ENCODE measurements at regions not wholly inside any gene's neighbourhood (a gene's known extent, or its start where the extent isn't known, plus 50 kb on each side); places are given as distances from the start of the nearest gene placed in this dataset.
"Not testable (repeated sequence)": the region's sequence is repeated elsewhere in the genome, so short reads cannot be mapped to it uniquely, and the experiment has no call there.

- no peaks in the 10 kb centered on the region for H3K36me3 Mint-ChIP-seq (ENCODE audit: low read depth)
- H3K27me3 Mint-ChIP-seq, result no peaks in the 10 kb centered on the region
- H3K4me3 Mint-ChIP-seq, result no peak overlapping the region
- H3K27ac Mint-ChIP-seq, result no peak overlapping the region
- DNase-seq, result no peak
- no peaks in the 10 kb centered on the region for H3K4me1 Mint-ChIP-seq (ENCODE audit: low read depth)
- H3K9me3 Mint-ChIP-seq, result no peaks in the 10 kb centered on the region
Measured at GRCh38 chr9:78893774-78894401, 597.0 kb downstream of the PSAT1 start.

- Mint-ChIP-seq H3K9me3 (no peaks in the 10 kb centered on the region), H3K36me3 (ENCODE audit: low read depth) (no peaks in the 10 kb centered on the region), H3K27me3 (no peaks in the 10 kb centered on the region), H3K4me3 (no peak overlapping the region), H3K27ac (no peak overlapping the region), H3K4me1 (ENCODE audit: low read depth) (no peaks in the 10 kb centered on the region)
- no peak for DNase-seq
Measured at GRCh38 chr9:78896479-78896878, 599.6 kb downstream of the PSAT1 start.

GRCh38 chr9:78898234-78898633 lies 601.3 kb downstream of the PSAT1 start:
- Mint-ChIP-seq H3K9me3 (no peaks in the 10 kb centered on the region), H3K27ac (no peak overlapping the region), H3K36me3 (ENCODE audit: low read depth) (no peaks in the 10 kb centered on the region), H3K27me3 (no peaks in the 10 kb centered on the region), H3K4me1 (ENCODE audit: low read depth) (no peaks in the 10 kb centered on the region), H3K4me3 (no peak overlapping the region)
- DNase-seq, result no peak

GRCh38 chr9:78899006-78899405 lies 602.1 kb downstream of the PSAT1 start:
- Mint-ChIP-seq H3K4me1 (ENCODE audit: low read depth) (no peaks in the 10 kb centered on the region), H3K36me3 (ENCODE audit: low read depth) (no peaks in the 10 kb centered on the region), H3K27me3 (no peaks in the 10 kb centered on the region), H3K27ac (no peak overlapping the region), H3K4me3 (no peak overlapping the region), H3K9me3 (peaks cover 2% of the 10 kb centered on the region)
- no peak for DNase-seq

- Mint-ChIP-seq H3K27ac (no peak overlapping the region), H3K27me3 (no peaks in the 10 kb centered on the region), H3K9me3 (peaks cover 2% of the 10 kb centered on the region), H3K36me3 (ENCODE audit: low read depth) (no peaks in the 10 kb centered on the region), H3K4me3 (no peak overlapping the region), H3K4me1 (ENCODE audit: low read depth) (no peaks in the 10 kb centered on the region)
- DNase-seq, result no peak
Measured at GRCh38 chr9:78900500-78900899, 603.6 kb downstream of the PSAT1 start.

- H3K4me1 Mint-ChIP-seq (ENCODE audit: low read depth), result no peaks in the 10 kb centered on the region
- no peak overlapping the region for H3K4me3 Mint-ChIP-seq
- H3K36me3 Mint-ChIP-seq (ENCODE audit: low read depth), result no peaks in the 10 kb centered on the region
- H3K27ac Mint-ChIP-seq, result no peak overlapping the region
- H3K27me3 Mint-ChIP-seq, result no peaks in the 10 kb centered on the region
- peaks cover 2% of the 10 kb centered on the region for H3K9me3 Mint-ChIP-seq
- DNase-seq, result no peak
Measured at GRCh38 chr9:78902051-78902450, 605.1 kb downstream of the PSAT1 start.

GRCh38 chr9:78903581-78903980 lies 606.7 kb downstream of the PSAT1 start:
- Mint-ChIP-seq H3K4me1 (ENCODE audit: low read depth) (no peaks in the 10 kb centered on the region), H3K27me3 (no peaks in the 10 kb centered on the region), H3K4me3 (no peak overlapping the region), H3K36me3 (ENCODE audit: low read depth) (no peaks in the 10 kb centered on the region), H3K27ac (no peak overlapping the region), H3K9me3 (peaks cover 4% of the 10 kb centered on the region)
- no peak for DNase-seq

GRCh38 chr9:78904686-78905085 lies 607.8 kb downstream of the PSAT1 start:
- Mint-ChIP-seq H3K9me3 (peaks cover 6% of the 10 kb centered on the region), H3K4me1 (ENCODE audit: low read depth) (no peaks in the 10 kb centered on the region), H3K27me3 (no peaks in the 10 kb centered on the region), H3K36me3 (ENCODE audit: low read depth) (no peaks in the 10 kb centered on the region), H3K27ac (no peak overlapping the region), H3K4me3 (no peak overlapping the region)
- DNase-seq, result no peak

GRCh38 chr9:78905387-78905786 lies 608.5 kb downstream of the PSAT1 start:
- Mint-ChIP-seq H3K4me3 (no peak overlapping the region), H3K9me3 (peaks cover 6% of the 10 kb centered on the region), H3K27ac (no peak overlapping the region), H3K27me3 (no peaks in the 10 kb centered on the region), H3K36me3 (ENCODE audit: low read depth) (no peaks in the 10 kb centered on the region), H3K4me1 (ENCODE audit: low read depth) (no peaks in the 10 kb centered on the region)
- no peak for DNase-seq

GRCh38 chr9:78905986-78906755 lies 609.2 kb downstream of the PSAT1 start:
- Mint-ChIP-seq H3K4me3 (no peak overlapping the region), H3K36me3 (ENCODE audit: low read depth) (no peaks in the 10 kb centered on the region)

GRCh38 chr9:78909566-78909965 lies 612.6 kb downstream of the PSAT1 start:
- H3K27ac Mint-ChIP-seq, result no peak overlapping the region
- no peak overlapping the region for H3K4me3 Mint-ChIP-seq
- no peaks in the 10 kb centered on the region for H3K36me3 Mint-ChIP-seq (ENCODE audit: low read depth)
- H3K27me3 Mint-ChIP-seq, result no peaks in the 10 kb centered on the region
- no peak for DNase-seq
- H3K9me3 Mint-ChIP-seq, result peaks cover 4% of the 10 kb centered on the region
- no peaks in the 10 kb centered on the region for H3K4me1 Mint-ChIP-seq (ENCODE audit: low read depth)

More at GRCh38 chr9:78905986-78906755, 609.2 kb downstream of the PSAT1 start:
- H3K9me3 Mint-ChIP-seq, result peaks cover 6% of the 10 kb centered on the region
- no peaks in the 10 kb centered on the region for H3K27me3 Mint-ChIP-seq
- no peak overlapping the region for H3K27ac Mint-ChIP-seq
- H3K4me1 Mint-ChIP-seq (ENCODE audit: low read depth), result no peaks in the 10 kb centered on the region
- DNase-seq, result no peak

GRCh38 chr9:78916884-78917283 lies 620.0 kb downstream of the PSAT1 start:
- H3K27ac Mint-ChIP-seq; H3K36me3 Mint-ChIP-seq (ENCODE audit: low read depth); H3K27me3 Mint-ChIP-seq; H3K9me3 Mint-ChIP-seq; DNase-seq; H3K4me1 Mint-ChIP-seq (ENCODE audit: low read depth); H3K4me3 Mint-ChIP-seq: not testable (repeated sequence)

GRCh38 chr9:78918976-78919375 lies 622.1 kb downstream of the PSAT1 start:
- H3K27me3 Mint-ChIP-seq, result no peaks in the 10 kb centered on the region
- no peak overlapping the region for H3K4me3 Mint-ChIP-seq
- H3K4me1 Mint-ChIP-seq (ENCODE audit: low read depth), result no peaks in the 10 kb centered on the region
- H3K9me3 Mint-ChIP-seq, result peaks cover 8% of the 10 kb centered on the region
- no peak overlapping the region for H3K27ac Mint-ChIP-seq
- DNase-seq, result no peak
- H3K36me3 Mint-ChIP-seq (ENCODE audit: low read depth), result no peaks in the 10 kb centered on the region

- H3K36me3 Mint-ChIP-seq (ENCODE audit: low read depth), result no peaks in the 10 kb centered on the region
- H3K4me3 Mint-ChIP-seq, result no peak overlapping the region
- H3K4me1 Mint-ChIP-seq (ENCODE audit: low read depth), result no peaks in the 10 kb centered on the region
- H3K9me3 Mint-ChIP-seq, result peaks cover 8% of the 10 kb centered on the region
- H3K27ac Mint-ChIP-seq, result no peak overlapping the region
- DNase-seq, result no peak
- no peaks in the 10 kb centered on the region for H3K27me3 Mint-ChIP-seq
Measured at GRCh38 chr9:78919701-78920100, 622.8 kb downstream of the PSAT1 start.

GRCh38 chr9:78921341-78921740 lies 624.4 kb downstream of the PSAT1 start:
- no peak overlapping the region for H3K27ac Mint-ChIP-seq
- H3K36me3 Mint-ChIP-seq (ENCODE audit: low read depth), result no peaks in the 10 kb centered on the region

More at GRCh38 chr9:78921341-78921740, 624.4 kb downstream of the PSAT1 start:
- DNase-seq, result no peak
- Mint-ChIP-seq H3K27me3 (no peaks in the 10 kb centered on the region), H3K4me3 (no peak overlapping the region), H3K4me1 (ENCODE audit: low read depth) (no peaks in the 10 kb centered on the region), H3K9me3 (peaks cover 8% of the 10 kb centered on the region)
